ENCODE measurements at regions not wholly inside any gene's neighbourhood (a gene's known extent, or its start where the extent isn't known, plus 50 kb on each side); places are given as distances from the start of the nearest gene placed in this dataset.

GRCh38 chr2:2664989-2665833 is 334.1 kb upstream of the MYT1L start:
- TF ChIP-seq CTCF (IDR thresholded peaks at IDR 0.05; ENCODE audit: low read length), result no peak
- TF ChIP-seq EZH2phosphoT487 (IDR thresholded peaks at IDR 0.05; ENCODE audit: low read length), result no peak
- TF ChIP-seq EZH2 (optimal IDR thresholded peaks at IDR 0.05; ENCODE audit: low read depth, low read length), result no peak

Data from MM.1S (cell line).